NOMO-1 treated with dmso at 0.1 percent for 144 hours (cell line): ENCODE measurements at regions not wholly inside any gene's neighbourhood (a gene's known extent, or its start where the extent isn't known, plus 50 kb on each side); places are given as distances from the start of the nearest gene placed in this dataset.

Experiments used
- DNase-seq: peaks from one replicate; lab custom pipeline; 2025; ENCODE audit not compliant: unreplicated experiment; lab: John Stamatoyannopoulos, UW

DNA sequence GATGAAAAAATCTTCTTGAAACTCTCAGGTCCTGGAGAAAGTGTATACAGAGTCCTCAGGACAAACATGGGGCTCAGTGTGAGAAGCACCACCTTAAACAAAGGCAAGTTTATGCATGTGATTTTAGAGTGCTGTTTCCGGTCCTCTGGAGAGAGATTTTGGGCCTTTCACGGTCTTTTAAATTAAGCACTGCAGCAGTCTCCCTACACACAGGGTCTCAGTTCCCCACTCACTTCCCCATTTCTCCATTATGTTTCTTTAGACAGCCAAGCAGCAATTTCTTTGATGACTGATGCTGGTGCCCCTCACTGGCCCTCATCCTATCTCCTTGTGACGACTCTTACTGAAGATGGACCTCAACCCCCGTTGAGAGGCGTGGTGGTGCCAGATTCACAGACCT, 220.2 kb upstream of the CLINT1 start:
- DNase-seq = no peak

DNA sequence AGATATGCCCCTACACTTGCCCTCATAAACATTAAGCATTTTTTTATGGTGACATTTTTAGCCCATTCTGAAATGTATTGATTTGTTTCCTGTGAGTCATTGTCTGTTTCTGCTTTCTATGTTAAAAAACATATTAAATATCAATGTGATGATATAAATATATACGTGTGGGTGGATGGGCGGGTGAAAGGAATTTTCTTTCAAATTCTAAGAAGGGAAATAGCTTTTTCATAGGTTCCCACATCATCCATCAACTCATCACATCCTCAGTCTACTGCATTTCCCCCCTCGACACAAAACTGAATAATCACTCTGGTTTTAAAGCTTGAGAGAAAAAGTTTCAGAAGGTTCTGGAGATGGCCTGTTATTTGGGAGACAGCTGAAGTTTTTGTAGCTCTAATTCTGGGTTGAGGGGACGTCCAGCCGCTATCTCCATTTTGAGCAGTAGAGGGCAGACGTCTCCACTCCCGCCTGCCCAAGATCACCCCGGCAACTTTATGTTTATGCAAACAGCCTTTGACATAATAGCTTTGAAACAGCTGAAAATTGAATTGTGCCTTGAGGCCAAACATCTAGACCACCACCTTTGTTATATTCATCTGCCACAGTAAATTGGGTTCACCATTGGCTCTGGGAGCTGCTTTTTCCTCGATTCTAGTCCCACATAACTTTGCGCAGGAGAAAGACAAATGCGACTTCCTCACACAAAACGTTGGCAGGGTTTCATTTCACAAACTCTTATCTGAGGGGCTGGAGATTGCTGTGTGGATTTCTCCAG, 216.2 kb upstream of the CLINT1 start:
- DNase-seq = peak; percentile 36

DNA sequence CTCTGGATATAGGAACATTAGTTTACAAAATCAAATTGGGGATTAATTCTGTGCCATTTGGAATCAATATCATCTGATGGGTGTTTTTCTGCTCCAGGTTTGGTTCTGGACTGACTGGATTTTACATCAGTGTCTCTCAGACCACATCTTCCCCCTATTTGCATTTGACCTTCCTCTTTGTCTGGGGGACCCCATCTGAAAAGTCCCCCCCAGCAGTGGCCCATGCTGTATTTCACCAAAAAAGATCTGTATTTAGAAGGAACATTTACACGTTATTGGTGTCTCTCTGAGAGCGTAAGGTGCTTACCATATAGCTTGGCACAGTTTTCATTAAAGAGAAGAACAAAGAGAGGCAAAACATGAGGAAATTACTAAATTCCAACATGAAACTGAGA, 215.6 kb upstream of the CLINT1 start:
- DNase-seq = no peak

DNA sequence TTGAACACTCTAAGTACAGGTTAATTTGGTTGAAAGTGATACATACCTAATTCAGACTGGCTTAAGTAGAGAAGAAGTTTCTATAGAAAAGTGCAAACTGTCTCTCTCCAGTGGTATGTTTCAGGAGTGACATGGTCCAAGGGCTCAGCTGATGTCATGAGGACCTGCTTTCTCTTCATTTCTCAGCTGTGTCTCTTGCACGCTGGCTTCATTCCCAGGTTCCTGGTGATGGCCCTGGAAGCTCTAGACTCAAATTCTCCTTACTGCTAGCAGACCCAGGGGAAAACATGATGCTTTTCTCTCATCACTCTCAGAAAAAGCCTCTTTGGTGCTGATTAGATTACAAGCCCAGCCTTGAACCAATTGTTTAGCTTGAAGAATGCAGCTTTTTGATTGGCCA, 211.9 kb upstream of the CLINT1 start:
- DNase-seq = no peak

DNA sequence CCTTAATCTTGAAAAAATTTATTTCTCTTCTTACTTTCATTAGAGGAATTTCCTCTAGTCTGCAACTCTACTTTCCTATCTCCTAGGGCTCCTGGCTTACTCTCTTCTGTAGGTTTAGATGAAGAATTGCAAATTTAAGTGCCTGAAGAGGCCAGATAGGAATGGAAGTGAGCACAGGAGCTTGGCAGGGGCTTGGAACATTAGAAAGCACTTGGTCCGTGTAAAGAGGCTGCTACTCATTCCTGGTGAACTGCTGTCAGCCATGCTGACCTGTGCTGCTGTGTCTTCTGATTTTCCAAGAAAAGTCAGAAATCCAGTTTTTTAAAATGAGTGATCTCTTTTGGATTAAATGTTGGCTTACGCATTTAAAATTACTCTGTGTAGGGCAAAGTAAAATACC, 210.9 kb upstream of the CLINT1 start:
- DNase-seq = no peak

DNA sequence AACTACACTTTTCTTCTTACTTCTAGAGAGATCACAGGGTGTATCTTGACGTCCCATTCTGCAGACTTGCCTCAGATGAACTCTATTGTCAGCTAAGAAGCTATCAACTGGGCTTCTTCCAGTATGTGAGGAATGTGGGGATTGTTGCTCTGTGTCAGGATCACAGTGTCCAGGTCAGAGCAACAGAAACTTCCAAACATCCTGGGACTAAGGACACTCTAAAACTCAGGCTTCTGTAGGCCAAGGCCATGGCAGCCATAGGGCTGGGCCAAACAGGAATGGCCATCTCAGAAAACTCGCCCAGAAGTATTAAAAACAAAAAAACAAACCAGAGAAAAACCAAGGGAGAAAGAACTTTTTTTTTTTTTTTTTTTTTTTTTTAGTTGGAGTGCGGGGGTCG, 210.0 kb upstream of the CLINT1 start:
- no peak for DNase-seq

DNA sequence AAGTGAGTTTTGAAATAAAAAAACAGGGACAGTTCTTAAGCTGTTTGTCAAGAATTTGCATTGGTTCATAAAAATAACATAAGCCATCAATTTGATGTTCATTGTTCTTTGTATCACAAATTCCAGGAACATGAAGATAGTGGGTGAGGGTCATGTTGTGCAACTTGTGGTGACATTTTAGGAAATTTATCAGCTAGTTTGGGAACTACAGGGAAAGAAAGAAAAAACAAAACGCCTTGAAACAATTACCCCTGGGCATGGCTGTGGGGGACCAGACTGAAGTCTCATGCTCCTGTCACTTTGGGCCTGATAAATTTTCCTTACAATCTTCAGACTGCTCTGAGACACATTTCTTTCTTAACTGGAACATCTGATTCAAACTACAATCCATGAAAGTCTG, 207.1 kb upstream of the CLINT1 start:
- no peak for DNase-seq

DNA sequence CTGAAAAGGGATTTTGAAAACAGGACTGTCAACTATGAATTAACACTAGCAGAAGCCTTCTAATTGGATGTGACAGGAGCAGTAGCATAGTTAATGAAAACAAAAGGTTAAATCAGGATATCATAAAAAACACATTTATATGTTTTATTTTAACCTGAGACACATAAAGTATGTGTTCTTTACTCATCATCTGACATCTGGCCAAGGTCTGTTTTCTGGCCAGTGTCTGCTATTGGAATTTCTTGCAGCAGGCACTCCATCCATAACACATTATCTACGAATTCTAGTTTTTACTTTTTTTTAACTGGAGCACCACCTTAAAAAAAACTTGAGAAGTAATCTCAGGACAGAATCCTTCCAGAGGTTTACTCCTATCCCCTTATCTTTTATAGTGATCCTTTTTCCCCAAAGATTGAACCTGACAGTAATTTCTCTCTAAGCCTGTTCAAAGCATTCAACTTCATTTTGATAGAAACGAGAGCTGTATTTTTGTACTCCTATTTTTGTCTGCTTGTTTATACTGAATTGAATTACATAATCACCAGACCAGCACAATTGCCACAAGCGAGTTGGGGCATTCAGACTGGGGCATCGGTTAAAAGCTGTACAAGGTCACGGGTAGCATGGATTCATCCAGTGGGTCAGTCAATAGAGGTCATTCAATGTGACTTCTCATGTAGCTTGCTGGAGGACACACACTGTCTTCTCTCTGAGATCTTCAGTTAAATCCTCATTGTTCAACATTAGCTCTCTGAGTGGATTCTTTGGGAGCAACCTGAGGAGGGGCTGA, 205.6 kb upstream of the CLINT1 start:
- DNase-seq = no peak

DNA sequence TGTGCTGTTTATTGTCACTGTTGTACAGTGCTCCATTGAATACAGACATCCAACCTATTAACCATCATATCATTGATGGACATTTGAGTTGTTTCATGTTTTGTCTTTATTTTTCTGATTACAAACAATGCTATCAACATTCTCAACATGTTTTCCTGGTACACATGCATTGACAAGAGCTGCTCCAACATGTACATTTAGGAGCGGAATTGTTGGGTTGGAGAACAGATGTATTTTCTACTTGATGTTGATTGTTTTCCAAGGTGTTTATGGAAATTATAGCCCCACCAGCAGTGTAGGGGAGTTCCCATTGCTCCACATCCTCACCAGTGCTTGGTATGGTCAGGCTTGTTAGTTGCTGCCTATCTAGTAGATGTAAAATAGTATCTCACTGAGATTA, 204.1 kb upstream of the CLINT1 start:
- DNase-seq = no peak

DNA sequence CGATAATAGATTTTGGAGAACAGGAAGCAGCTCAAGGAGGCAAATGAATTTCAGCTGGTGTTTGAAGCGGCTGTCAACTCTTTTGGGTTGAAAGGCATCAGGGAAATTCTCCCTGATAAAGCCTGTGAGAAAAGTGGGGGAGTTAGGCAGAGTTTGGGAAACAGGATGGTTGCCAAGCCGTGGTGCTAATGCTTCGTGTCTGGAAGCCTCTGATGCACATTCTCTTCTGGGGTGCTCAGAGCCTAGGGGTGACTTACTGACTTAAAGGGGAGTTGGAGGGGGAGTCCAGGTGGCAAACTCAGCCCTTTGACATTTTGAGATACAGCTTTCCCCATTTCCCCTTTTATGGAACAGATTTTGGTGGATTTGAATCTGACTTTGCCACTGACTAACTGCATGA, 202.5 kb upstream of the CLINT1 start:
- no peak for DNase-seq

DNA sequence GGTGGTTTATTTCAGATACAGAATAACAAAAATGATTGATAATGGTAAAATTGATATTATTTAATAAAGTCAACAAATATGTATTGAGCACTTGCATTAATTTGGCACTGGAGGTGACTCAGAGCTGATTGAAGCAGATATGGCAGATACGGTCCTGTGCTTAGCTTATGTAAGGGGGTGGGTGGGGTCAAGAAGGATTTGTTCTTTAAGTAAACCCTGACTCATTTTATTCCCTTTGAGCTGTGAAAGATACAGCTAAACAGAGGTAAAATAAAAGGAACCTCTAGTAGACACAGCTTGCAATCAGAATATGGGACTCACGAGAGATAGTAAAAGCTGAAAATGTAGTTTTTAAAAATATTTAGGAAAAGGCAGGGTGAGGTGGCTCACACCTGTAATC, 201.3 kb upstream of the CLINT1 start:
- no peak for DNase-seq

DNA sequence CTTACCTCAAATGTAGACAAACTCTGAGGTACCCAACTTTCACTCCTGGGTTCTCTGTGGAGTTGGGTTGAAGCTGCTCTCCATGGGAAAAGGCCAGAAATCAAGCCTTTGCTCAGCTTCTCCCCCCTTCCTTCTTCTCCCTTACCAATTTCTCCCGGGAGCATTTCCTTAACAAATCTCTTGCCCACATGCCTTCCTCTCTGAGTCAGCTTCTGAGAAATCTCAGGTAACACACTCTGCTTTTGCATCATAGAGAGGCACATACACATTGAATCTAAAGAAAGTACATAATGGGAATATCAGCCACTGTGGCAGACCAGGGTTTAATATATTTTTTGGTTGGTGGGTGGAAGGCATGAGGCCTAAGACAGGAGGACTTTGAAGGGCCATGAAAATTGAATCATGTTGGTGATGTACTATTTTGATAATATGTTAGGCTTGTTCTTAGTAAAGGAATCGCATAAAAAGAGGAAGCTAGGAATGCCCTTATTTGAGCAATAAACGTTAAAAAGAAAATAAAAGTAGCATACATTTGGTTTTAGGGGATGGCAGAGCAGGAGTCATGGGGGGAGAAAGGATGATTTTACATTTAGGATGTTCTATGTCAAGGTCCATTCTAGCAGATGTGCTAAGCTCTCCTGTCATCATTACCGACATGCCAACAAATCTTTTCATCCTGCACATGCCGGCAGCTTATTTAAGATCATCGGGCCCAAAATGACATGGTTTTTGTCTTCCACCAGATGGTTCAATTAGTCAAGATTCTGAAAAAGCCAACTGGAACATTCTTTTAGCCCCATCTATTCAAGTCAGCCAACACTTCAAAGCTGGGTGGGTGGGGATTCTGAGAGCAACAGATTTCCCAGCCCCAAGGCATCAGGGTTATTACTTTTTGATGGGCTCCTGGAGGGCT, 199.5 kb upstream of the CLINT1 start:
- DNase-seq = no peak

DNA sequence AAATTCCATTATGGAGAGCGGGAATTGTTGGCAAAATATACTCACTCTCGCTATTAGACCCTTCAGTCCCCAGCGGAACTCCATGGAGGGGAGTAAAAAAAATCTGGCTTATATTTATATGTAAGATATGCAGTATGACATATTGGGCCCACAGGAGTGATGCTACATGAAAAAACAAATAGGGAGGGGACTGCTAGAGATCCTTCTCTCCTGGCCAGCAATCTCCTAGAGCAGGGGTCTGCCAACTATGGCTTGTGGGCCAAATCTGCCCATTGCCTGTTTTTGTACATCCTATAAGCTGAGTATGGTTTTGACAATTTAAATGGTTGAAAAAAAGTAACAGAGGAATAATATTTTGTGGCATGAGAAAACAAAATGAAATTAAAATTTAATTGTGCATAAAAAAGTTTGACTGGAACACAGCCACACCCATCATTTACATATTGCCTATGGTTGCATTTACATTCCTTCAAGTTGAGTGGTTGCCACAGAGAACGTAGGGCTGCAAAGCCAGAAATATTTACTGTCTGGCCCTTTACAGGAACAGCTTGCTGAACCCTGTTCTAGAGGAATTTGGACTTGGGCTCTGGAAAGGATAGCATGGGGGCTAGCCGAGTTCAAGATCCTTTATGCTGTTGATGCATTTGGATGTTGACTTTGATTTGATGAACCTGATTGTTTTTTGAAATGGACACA, 197.3 kb upstream of the CLINT1 start:
- no peak for DNase-seq

DNA sequence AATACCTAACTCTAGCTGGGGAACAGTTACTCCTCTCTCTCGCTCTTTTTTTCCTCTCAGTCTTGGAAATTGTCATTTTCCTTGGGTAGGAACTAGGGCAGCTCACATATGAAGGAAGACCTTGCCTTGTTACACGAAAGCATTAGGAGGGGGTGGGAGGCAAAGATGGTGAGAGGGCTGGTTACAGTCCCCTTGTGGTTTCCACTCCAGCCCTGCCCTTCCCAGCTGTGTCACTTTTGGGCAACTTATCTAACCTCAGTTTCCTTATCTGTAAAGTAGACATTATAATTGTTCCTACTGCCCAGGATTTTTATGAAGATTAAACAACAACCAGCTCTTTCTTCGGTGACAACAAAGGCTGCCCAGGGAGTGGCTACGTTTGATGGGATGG, 196.2 kb upstream of the CLINT1 start:
- DNase-seq = no peak

DNA sequence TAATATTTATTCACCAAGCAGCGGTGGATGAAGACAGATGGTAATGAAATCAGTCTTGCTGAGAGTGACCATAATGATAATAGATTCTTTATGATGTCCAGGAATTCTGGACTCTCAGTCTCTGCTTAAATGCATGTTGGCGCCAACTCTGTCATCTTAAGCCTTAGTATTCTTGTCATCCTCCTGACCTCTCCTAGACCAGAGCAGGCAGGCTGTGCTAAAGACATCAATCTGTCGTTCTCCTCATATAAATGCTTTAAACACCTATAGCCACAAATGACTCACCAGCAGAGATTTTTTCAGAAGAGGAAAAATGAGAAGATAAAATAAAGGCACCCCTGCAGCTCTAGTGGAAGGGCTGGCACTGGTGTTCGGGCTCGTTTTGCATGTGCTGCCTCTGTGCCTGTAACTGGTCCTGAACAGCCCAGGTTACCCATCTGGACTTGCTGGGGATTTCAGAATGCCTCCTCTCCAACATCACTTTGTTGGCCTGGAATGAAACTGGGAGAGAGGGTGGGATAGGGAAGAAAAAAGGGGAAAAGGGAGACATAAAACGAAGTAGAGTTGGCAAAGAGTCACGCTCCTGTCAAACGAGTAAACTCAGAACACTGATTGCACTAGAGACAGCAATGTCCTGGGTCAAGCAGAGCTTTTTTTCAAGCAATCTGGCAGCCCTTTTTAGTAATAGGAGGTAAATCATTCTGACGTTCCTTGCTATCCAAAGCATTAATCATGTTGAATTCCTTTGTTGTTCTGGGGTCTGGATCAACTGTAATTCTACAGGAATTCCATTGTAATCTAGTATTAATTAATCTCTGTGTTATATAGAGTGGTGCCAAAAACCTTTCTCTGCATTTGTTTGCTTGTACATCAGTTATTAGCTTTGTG, 195.5 kb upstream of the CLINT1 start:
- DNase-seq = no peak

DNA sequence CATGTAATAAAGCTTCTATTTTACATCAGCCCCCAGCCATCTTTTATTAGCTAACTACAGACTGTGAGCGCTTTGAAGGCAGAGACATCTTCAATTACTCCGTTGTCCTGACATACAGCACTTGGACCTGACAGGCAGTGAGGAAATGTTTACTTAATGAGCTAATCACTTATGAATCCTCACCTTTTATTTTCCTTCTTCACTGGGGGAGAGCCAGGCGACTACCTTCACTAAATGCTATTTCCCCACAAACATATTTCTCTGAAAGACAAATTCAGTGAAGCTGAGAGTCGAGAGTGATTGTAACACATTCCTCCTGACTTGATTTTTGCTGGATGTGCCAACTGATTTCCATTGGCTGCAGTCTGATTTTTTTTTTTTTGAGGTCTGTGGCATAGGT, 192.1 kb upstream of the CLINT1 start:
- no peak for DNase-seq

DNA sequence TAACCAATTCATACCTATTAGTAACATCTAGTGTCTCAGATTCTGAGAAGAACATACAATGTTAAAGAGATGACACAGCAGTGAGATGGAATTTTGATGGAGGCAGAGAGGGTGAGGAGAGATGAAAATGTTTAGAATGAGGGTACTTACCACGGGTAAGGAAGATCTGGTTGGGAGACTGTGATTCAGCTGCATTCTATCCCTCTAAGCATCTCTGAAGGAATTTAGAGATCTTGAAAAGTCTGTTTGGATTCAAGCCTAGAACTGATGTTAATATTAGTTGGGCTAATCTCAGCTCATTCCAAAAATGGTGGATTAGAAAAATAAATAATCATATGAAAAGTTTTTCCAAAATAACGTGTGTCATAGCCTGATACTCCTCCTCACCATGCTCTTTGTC, 191.5 kb upstream of the CLINT1 start:
- DNase-seq = no peak

DNA sequence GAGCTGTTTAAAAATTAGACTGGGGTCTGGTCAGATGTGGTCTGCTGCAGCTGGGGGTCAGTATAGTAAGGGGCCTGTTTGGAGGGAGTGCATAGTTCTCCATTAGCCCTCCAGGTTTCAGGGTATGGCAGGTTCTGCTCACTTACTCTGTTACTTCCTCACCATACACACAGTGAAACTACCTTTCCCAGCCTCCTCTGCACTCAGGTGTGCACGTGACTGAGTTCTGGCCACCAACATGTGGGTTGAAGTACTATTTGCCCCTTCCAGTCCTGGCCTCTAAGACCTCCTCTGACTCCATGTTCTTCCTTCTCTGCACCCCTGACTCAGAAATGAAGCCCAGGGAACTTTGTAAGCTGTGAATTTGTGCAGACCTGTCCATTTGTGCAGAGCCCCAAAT, 190.5 kb upstream of the CLINT1 start:
- no peak for DNase-seq

DNA sequence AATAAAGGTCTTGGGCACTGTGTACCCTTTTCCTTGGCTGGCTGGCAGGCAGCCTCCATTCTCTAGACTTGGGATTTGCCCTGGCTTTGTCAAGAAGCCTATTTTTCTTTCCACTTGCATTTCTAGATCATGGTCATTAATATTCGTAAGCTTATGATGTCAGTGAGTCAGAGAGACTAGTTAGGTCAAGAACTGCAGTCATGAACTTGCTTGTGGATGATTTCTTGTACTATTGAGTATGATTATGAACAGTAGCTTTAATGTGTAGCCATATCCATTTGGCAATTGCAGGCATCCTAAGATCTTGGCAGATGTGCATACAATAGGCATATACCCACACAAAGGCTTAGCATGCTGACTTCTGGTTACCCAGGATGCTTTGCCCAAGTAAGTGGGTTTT, 186.8 kb upstream of the CLINT1 start:
- no peak for DNase-seq

DNA sequence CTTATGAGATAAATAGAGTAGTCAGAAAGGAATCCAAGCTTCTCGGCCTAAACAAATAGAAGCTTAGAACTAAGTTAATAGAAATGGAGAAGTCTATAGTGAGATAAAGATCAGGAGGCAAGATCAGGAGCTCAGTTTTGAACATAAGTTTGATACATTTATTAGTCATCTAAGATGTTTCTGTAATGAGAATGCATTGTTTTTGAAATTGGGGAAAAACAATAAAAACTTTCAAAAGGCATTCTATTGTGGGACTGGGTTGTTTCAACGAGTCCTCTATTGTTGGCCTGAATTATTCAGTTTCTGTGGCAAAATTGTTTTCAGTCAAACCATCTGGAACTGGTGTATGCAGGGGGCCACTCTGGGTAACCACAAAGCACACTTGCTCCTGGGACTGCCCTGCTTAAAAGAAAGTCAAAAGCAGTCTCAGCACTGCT, 181.0 kb upstream of the CLINT1 start:
- no peak for DNase-seq
